ENCODE measurements at regions not wholly inside any gene's neighbourhood (a gene's known extent, or its start where the extent isn't known, plus 50 kb on each side); places are given as distances from the start of the nearest gene placed in this dataset.
A peak's percentile ranks its signal among the peaks of the same experiment; 100 is the strongest.

GRCh38 chr11:97972731-97973130, 1048.0 kb upstream of the CNTN5 start:
- H3K36me3 ChIP-seq (ENCODE audit: control insufficient read depth in 2 of 2, extremely low read depth in 1 of 2, insufficient read depth in 2 of 2, low read length in 2 of 2) = no peaks in the 10 kb centered on the region
- FAIRE-seq (no peak), DNase-seq (ENCODE audit: low read depth, low spot score) (no peak)
- no peak overlapping the region for H3K9ac ChIP-seq (ENCODE audit: control insufficient read depth, extremely low read depth, insufficient read depth, low read length)
- no peaks in the 10 kb centered on the region for H3K27me3 ChIP-seq (ENCODE audit: control insufficient read depth, extremely low read depth, insufficient read depth, low read length)
- no peak for TF ChIP-seq EZH2 (IDR thresholded peaks at IDR 0.05; ENCODE audit: low read length)
- no peak for TF ChIP-seq CTCF (optimal IDR thresholded peaks at IDR 0.05 in 1 of 3, IDR thresholded peaks at IDR 0.05 in 1 of 3, conservative IDR thresholded peaks at IDR 0.05 in 1 of 3; ENCODE audit: extremely low read depth in 1 of 3, insufficient read depth in 2 of 3, low read length in 3 of 3)
- peaks cover 8% of the 10 kb centered on the region for H3K4me1 ChIP-seq (ENCODE audit: control insufficient read depth, extremely low read depth, insufficient read depth, low read length)
- H3K4me2 ChIP-seq (ENCODE audit: control insufficient read depth, extremely low read depth, insufficient read depth, low read depth, low read length) = no peak overlapping the region
- H4K20me1 ChIP-seq (ENCODE audit: control insufficient read depth, extremely low read depth, insufficient read depth, low read length) = no peaks in the 10 kb centered on the region
- dilution Hi-C loops (cut with MboI; ENCODE audit: extremely low pct_ligation_motif_present, low sequenced_read_pairs) = no loop called here
- H3K9me3 ChIP-seq (ENCODE audit: control insufficient read depth, low read depth, low read length) = no peaks in the 10 kb centered on the region
- no peaks in the 10 kb centered on the region for H3K9me1 ChIP-seq (ENCODE audit: control insufficient read depth, extremely low read depth, insufficient read depth, low read length)
- H2AFZ ChIP-seq (ENCODE audit: control insufficient read depth, low read length) = peak overlapping the region; percentile 36
- no peak overlapping the region for H3K27ac ChIP-seq (ENCODE audit: control insufficient read depth, insufficient read depth, low read length)
- no peaks in the 10 kb centered on the region for H3K79me2 ChIP-seq (ENCODE audit: control insufficient read depth, insufficient read depth, low read length)
- no peak overlapping the region for H3K4me3 ChIP-seq (ENCODE audit: control insufficient read depth in 2 of 3, extremely low read depth in 1 of 3, insufficient read depth in 2 of 3, low read depth in 1 of 3, low read length in 3 of 3)

- no peaks in the 10 kb centered on the region for H3K79me2 ChIP-seq (ENCODE audit: control insufficient read depth, insufficient read depth, low read length)
- no peak for FAIRE-seq
- H3K4me3 ChIP-seq (ENCODE audit: control insufficient read depth in 2 of 3, extremely low read depth in 1 of 3, insufficient read depth in 2 of 3, low read depth in 1 of 3, low read length in 3 of 3) = no peak overlapping the region
- no peak for DNase-seq (ENCODE audit: low read depth, low spot score)
- H3K9ac ChIP-seq (ENCODE audit: control insufficient read depth, extremely low read depth, insufficient read depth, low read length) = no peak overlapping the region
- dilution Hi-C loops (cut with MboI; ENCODE audit: extremely low pct_ligation_motif_present, low sequenced_read_pairs) = no loop called here
- no peaks in the 10 kb centered on the region for H4K20me1 ChIP-seq (ENCODE audit: control insufficient read depth, extremely low read depth, insufficient read depth, low read length)
- H2AFZ ChIP-seq (ENCODE audit: control insufficient read depth, low read length) = no peak overlapping the region
- no peak overlapping the region for H3K27ac ChIP-seq (ENCODE audit: control insufficient read depth, insufficient read depth, low read length)
- H3K36me3 ChIP-seq (ENCODE audit: control insufficient read depth in 2 of 2, extremely low read depth in 1 of 2, insufficient read depth in 2 of 2, low read length in 2 of 2) = no peaks in the 10 kb centered on the region
- H3K4me2 ChIP-seq (ENCODE audit: control insufficient read depth, extremely low read depth, insufficient read depth, low read depth, low read length) = no peak overlapping the region
- H3K9me1 ChIP-seq (ENCODE audit: control insufficient read depth, extremely low read depth, insufficient read depth, low read length) = no peaks in the 10 kb centered on the region
- no peaks in the 10 kb centered on the region for H3K9me3 ChIP-seq (ENCODE audit: control insufficient read depth, low read depth, low read length)
- H3K27me3 ChIP-seq (ENCODE audit: control insufficient read depth, extremely low read depth, insufficient read depth, low read length) = no peaks in the 10 kb centered on the region
- TF ChIP-seq EZH2 (IDR thresholded peaks at IDR 0.05; ENCODE audit: low read length) (no peak), CTCF (optimal IDR thresholded peaks at IDR 0.05 in 1 of 3, IDR thresholded peaks at IDR 0.05 in 1 of 3, conservative IDR thresholded peaks at IDR 0.05 in 1 of 3; ENCODE audit: extremely low read depth in 1 of 3, insufficient read depth in 2 of 3, low read length in 3 of 3) (no peak)
- H3K4me1 ChIP-seq (ENCODE audit: control insufficient read depth, extremely low read depth, insufficient read depth, low read length) = peaks cover under 1% of the 10 kb centered on the region
Measured at GRCh38 chr11:97973352-97973857, 1047.3 kb upstream of the CNTN5 start.
